HEK293T (cell line): ENCODE measurements at regions not wholly inside any gene's neighbourhood (a gene's known extent, or its start where the extent isn't known, plus 50 kb on each side); places are given as distances from the start of the nearest gene placed in this dataset.

Source experiments
- ARNT ChIP-seq: fragments of 450-650 bp; IDR thresholded peaks from 2 replicates; pipeline ENCODE4 v1.6.1; 2017; ENCODE audit warnings: mild to moderate bottlenecking
- BHLHE40 ChIP-seq: fragments of 450-650 bp; IDR thresholded peaks from 2 replicates; pipeline ENCODE4 v1.6.1; 2016; ENCODE audit warnings: mild to moderate bottlenecking, moderate library complexity, borderline replicate concordance
- FOXA1 ChIP-seq: fragments of 450-650 bp; IDR thresholded peaks from 2 replicates; pipeline ENCODE4 v1.6.1; 2016; ENCODE audit warnings: mild to moderate bottlenecking
- FOXK2 ChIP-seq: fragments of 450-650 bp; IDR thresholded peaks from 2 replicates; pipeline ENCODE4 v1.6.1; 2016; ENCODE audit warnings: mild to moderate bottlenecking
- FOXM1 ChIP-seq: fragments of 450-650 bp; IDR thresholded peaks from 2 replicates; pipeline ENCODE4 v1.6.1; 2017; ENCODE audit warnings: mild to moderate bottlenecking, borderline replicate concordance
- HDGF ChIP-seq: fragments of 450-650 bp; IDR thresholded peaks from 2 replicates; pipeline ENCODE4 v1.6.1; 2017; ENCODE audit warnings: antibody characterized with exemption, borderline replicate concordance
- L3MBTL2 ChIP-seq: fragments of 450-650 bp; conservative IDR thresholded peaks from 2 replicates; pipeline ENCODE4 v1.6.1; 2016; ENCODE audit warnings: mild to moderate bottlenecking
- LEF1 ChIP-seq: fragments of 450-650 bp; IDR thresholded peaks from 2 replicates; pipeline ENCODE4 v1.6.1; 2017; ENCODE audit warnings: mild to moderate bottlenecking, borderline replicate concordance
- NFRKB ChIP-seq: fragments of 450-650 bp; IDR thresholded peaks from 2 replicates; pipeline ENCODE4 v1.6.1; 2016; ENCODE audit warnings: mild to moderate bottlenecking, moderate library complexity
- SP1 ChIP-seq: fragments of 450-650 bp; IDR thresholded peaks from 2 replicates; pipeline ENCODE4 v1.6.1; 2017
- SUZ12 ChIP-seq: fragments of 450-650 bp; IDR thresholded peaks from 2 replicates; pipeline ENCODE4 v1.6.1; 2016; ENCODE audit warnings: mild to moderate bottlenecking
- TARDBP ChIP-seq: fragments of 450-650 bp; IDR thresholded peaks from 2 replicates; pipeline ENCODE4 v1.6.1; 2016
- ZNF384 ChIP-seq: fragments of 450-650 bp; IDR thresholded peaks from 2 replicates; pipeline ENCODE4 v1.6.1; 2016
- TF ChIP-seq, protein P1 (sequence below): fragments of 450-650 bp; IDR thresholded peaks from 2 replicates; pipeline ENCODE4 v1.6.1; 2016

DNA sequence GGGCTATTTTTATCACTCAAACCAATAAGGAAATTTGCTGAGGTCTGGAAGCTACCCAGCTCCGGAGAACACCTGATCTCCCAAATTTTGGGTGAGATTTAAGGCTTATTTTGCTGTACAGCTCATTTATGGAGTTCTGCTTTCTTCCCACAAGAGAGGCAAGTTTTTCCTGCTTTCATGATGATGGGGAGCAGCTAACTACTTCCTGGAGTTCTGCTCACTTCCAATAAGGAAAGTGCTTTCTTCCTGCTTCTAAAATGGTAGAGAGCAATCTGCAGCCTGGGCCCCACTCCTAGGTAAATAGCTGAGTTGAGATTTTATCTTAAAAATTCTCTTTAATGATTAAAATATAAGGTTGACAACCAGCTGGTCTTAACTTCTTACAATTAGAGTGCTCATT lies 606.0 kb upstream of the HTR2C start:
- TF ChIP-seq LEF1: no peak
- no peak for TF ChIP-seq FOXM1
- TF ChIP-seq SP1: no peak
- no peak for TF ChIP-seq FOXK2
- no peak for TF ChIP-seq SUZ12
- no peak for TF ChIP-seq NFRKB
- TF ChIP-seq BHLHE40: no peak
- TF ChIP-seq TARDBP: no peak
- no peak for TF ChIP-seq HDGF
- TF ChIP-seq, protein P1, sequence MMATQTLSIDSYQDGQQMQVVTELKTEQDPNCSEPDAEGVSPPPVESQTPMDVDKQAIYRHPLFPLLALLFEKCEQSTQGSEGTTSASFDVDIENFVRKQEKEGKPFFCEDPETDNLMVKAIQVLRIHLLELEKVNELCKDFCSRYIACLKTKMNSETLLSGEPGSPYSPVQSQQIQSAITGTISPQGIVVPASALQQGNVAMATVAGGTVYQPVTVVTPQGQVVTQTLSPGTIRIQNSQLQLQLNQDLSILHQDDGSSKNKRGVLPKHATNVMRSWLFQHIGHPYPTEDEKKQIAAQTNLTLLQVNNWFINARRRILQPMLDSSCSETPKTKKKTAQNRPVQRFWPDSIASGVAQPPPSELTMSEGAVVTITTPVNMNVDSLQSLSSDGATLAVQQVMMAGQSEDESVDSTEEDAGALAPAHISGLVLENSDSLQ: no peak
- no peak for TF ChIP-seq ARNT
- TF ChIP-seq L3MBTL2: no peak
- no peak for TF ChIP-seq ZNF384
- TF ChIP-seq FOXA1: no peak
